Endothelial cell (in vitro differentiated cells): ENCODE measurements at regions not wholly inside any gene's neighbourhood (a gene's known extent, or its start where the extent isn't known, plus 50 kb on each side); places are given as distances from the start of the nearest gene placed in this dataset.

ENCODE experiments used
- DNase-seq: peaks from one replicate; pipeline ENCODE4 v3.0.0; 2021; ENCODE audit warnings: low spot score
- H3K27ac Mint-ChIP-seq: one replicate; pipeline ENCODE4 v1.8.0; 2021; ENCODE audit warnings: mixed read lengths, inconsistent platforms; ENCODE audit not compliant: unreplicated experiment
- H3K27me3 Mint-ChIP-seq: one replicate; pipeline ENCODE4 v1.8.0; 2021; ENCODE audit warnings: mild to moderate bottlenecking, moderate library complexity, mixed read lengths, inconsistent platforms; ENCODE audit not compliant: unreplicated experiment
- H3K36me3 Mint-ChIP-seq: one replicate; pipeline ENCODE4 v1.8.0; 2021; ENCODE audit warnings: mild to moderate bottlenecking, low read depth, mixed read lengths, inconsistent platforms; ENCODE audit not compliant: unreplicated experiment
- H3K4me1 Mint-ChIP-seq: one replicate; pipeline ENCODE4 v1.8.0; 2021; ENCODE audit warnings: mild to moderate bottlenecking, mixed read lengths, inconsistent platforms; ENCODE audit not compliant: unreplicated experiment
- H3K4me3 Mint-ChIP-seq: one replicate; pipeline ENCODE4 v1.8.0; 2021; ENCODE audit warnings: mild to moderate bottlenecking, mixed read lengths, inconsistent platforms; ENCODE audit not compliant: unreplicated experiment
- H3K9me3 Mint-ChIP-seq: one replicate; pipeline ENCODE4 v1.8.0; 2021; ENCODE audit warnings: mixed read lengths, inconsistent platforms; ENCODE audit not compliant: unreplicated experiment
- CTCF ChIP-seq: fragments of 200-600 bp; sonication (generic); IDR thresholded peaks from one replicate; pipeline ENCODE4 v1.5.0; 2021; ENCODE audit warnings: antibody characterized with exemption; ENCODE audit not compliant: unreplicated experiment

- DNase-seq, result no peak
- H3K9me3 Mint-ChIP-seq, result no peaks in the 10 kb centered on the region
- H3K27me3 Mint-ChIP-seq, result peaks cover 4% of the 10 kb centered on the region
- H3K4me1 Mint-ChIP-seq, result no peaks in the 10 kb centered on the region
- H3K36me3 Mint-ChIP-seq, result peaks cover 3% of the 10 kb centered on the region
- H3K27ac Mint-ChIP-seq, result no peak overlapping the region
- no peak overlapping the region for H3K4me3 Mint-ChIP-seq
- no peak for TF ChIP-seq CTCF
Observed at GRCh38 chr5:130995254-130995515, 169.9 kb downstream of the HINT1 start.

- H3K9me3 Mint-ChIP-seq, result no peaks in the 10 kb centered on the region
- TF ChIP-seq CTCF, result no peak
- DNase-seq, result no peak
- H3K36me3 Mint-ChIP-seq, result peaks cover 3% of the 10 kb centered on the region
- H3K4me1 Mint-ChIP-seq, result no peaks in the 10 kb centered on the region
- no peak overlapping the region for H3K4me3 Mint-ChIP-seq
- H3K27me3 Mint-ChIP-seq, result peaks cover 4% of the 10 kb centered on the region
- H3K27ac Mint-ChIP-seq, result no peak overlapping the region
Observed at GRCh38 chr5:130994496-130995253, 170.4 kb downstream of the HINT1 start.

- Mint-ChIP-seq H3K4me1 (no peaks in the 10 kb centered on the region), H3K27me3 (peaks cover 4% of the 10 kb centered on the region), H3K4me3 (no peak overlapping the region), H3K9me3 (no peaks in the 10 kb centered on the region), H3K27ac (no peak overlapping the region), H3K36me3 (peaks cover 3% of the 10 kb centered on the region)
- no peak for TF ChIP-seq CTCF
- DNase-seq, result no peak
Observed at GRCh38 chr5:130992621-130993020, 172.4 kb downstream of the HINT1 start.

GRCh38 chr5:130992095-130992494, 173.0 kb downstream of the HINT1 start:
- Mint-ChIP-seq H3K4me3 (no peak overlapping the region), H3K9me3 (no peaks in the 10 kb centered on the region), H3K27me3 (peaks cover 4% of the 10 kb centered on the region), H3K27ac (no peak overlapping the region), H3K36me3 (peaks cover 3% of the 10 kb centered on the region), H3K4me1 (no peaks in the 10 kb centered on the region)
- DNase-seq, result no peak
- no peak for TF ChIP-seq CTCF

GRCh38 chr5:130985776-130986175, 179.3 kb downstream of the HINT1 start:
- no peak for DNase-seq
- H3K36me3 Mint-ChIP-seq, result peaks cover 7% of the 10 kb centered on the region
- no peak overlapping the region for H3K4me3 Mint-ChIP-seq
- peaks cover 4% of the 10 kb centered on the region for H3K9me3 Mint-ChIP-seq
- no peaks in the 10 kb centered on the region for H3K27me3 Mint-ChIP-seq
- H3K27ac Mint-ChIP-seq, result no peak overlapping the region
- no peaks in the 10 kb centered on the region for H3K4me1 Mint-ChIP-seq
- no peak for TF ChIP-seq CTCF
